ENCODE measurements at regions not wholly inside any gene's neighbourhood (a gene's known extent, or its start where the extent isn't known, plus 50 kb on each side); places are given as distances from the start of the nearest gene placed in this dataset.

DNA sequence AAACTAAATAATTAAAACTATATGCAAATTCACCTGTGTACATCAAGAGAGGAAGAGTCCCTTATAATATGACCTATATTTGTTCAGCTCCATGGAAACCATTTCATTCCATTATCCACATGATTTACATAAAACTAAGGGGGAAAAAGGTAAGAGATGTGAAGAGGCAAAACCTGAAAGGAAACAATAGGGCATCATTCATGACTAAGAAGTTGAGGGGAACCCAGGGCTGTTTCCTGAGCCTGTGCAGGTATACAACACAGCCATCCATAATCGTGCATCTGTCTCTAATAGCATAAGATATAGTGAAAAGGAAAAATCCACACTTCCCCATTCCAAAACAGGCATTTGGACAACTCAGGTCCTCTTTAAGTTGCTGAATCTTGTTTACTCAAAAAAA is 151.3 kb downstream of the NR4A2 start:
- TF ChIP-seq MYC (IDR thresholded peaks at IDR 0.05; ENCODE audit: low read depth, low read length) (no peak), MAX (IDR thresholded peaks at IDR 0.05; ENCODE audit: low read depth, low read length) (no peak), POLR2A (IDR thresholded peaks at IDR 0.05; ENCODE audit: extremely low read depth, insufficient read length) (no peak)
- TF ChIP-seq, protein P1, sequence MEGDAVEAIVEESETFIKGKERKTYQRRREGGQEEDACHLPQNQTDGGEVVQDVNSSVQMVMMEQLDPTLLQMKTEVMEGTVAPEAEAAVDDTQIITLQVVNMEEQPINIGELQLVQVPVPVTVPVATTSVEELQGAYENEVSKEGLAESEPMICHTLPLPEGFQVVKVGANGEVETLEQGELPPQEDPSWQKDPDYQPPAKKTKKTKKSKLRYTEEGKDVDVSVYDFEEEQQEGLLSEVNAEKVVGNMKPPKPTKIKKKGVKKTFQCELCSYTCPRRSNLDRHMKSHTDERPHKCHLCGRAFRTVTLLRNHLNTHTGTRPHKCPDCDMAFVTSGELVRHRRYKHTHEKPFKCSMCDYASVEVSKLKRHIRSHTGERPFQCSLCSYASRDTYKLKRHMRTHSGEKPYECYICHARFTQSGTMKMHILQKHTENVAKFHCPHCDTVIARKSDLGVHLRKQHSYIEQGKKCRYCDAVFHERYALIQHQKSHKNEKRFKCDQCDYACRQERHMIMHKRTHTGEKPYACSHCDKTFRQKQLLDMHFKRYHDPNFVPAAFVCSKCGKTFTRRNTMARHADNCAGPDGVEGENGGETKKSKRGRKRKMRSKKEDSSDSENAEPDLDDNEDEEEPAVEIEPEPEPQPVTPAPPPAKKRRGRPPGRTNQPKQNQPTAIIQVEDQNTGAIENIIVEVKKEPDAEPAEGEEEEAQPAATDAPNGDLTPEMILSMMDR (IDR thresholded peaks at IDR 0.05; ENCODE audit: low read depth, low read length), result no peak
- DNase-seq (ENCODE audit: low read depth), result no peak
- H3K4me3 ChIP-seq (ENCODE audit: low read depth, low read length), result no peak overlapping the region

- H3K4me3 ChIP-seq (ENCODE audit: low read depth, low read length), result no peak overlapping the region
- TF ChIP-seq MAX (IDR thresholded peaks at IDR 0.05; ENCODE audit: low read depth, low read length) (no peak), MYC (IDR thresholded peaks at IDR 0.05; ENCODE audit: low read depth, low read length) (no peak), POLR2A (IDR thresholded peaks at IDR 0.05; ENCODE audit: extremely low read depth, insufficient read length) (no peak)
- TF ChIP-seq, protein P1 (IDR thresholded peaks at IDR 0.05; ENCODE audit: low read depth, low read length), result no peak
- DNase-seq (ENCODE audit: low read depth), result no peak
These were observed 154.9 kb downstream of the NR4A2 start for GRCh38 chr2:156177654-156178053.

GRCh38 chr2:156175946-156176345 is 156.6 kb downstream of the NR4A2 start:
- DNase-seq (ENCODE audit: low read depth), result no peak
- TF ChIP-seq MYC (IDR thresholded peaks at IDR 0.05; ENCODE audit: low read depth, low read length), result no peak
- TF ChIP-seq POLR2A (IDR thresholded peaks at IDR 0.05; ENCODE audit: extremely low read depth, insufficient read length), result no peak
- TF ChIP-seq, protein P1 (IDR thresholded peaks at IDR 0.05; ENCODE audit: low read depth, low read length), result no peak
- no peak for TF ChIP-seq MAX (IDR thresholded peaks at IDR 0.05; ENCODE audit: low read depth, low read length)
- no peak overlapping the region for H3K4me3 ChIP-seq (ENCODE audit: low read depth, low read length)

GRCh38 chr2:156170929-156171328 is 161.6 kb downstream of the NR4A2 start:
- H3K4me3 ChIP-seq (ENCODE audit: low read depth, low read length), result no peak overlapping the region
- DNase-seq (ENCODE audit: low read depth), result no peak
- TF ChIP-seq POLR2A (IDR thresholded peaks at IDR 0.05; ENCODE audit: extremely low read depth, insufficient read length) (no peak), MAX (IDR thresholded peaks at IDR 0.05; ENCODE audit: low read depth, low read length) (no peak), MYC (IDR thresholded peaks at IDR 0.05; ENCODE audit: low read depth, low read length) (no peak)
- TF ChIP-seq, protein P1 (IDR thresholded peaks at IDR 0.05; ENCODE audit: low read depth, low read length), result no peak

GRCh38 chr2:156165742-156166141 is 166.8 kb downstream of the NR4A2 start:
- TF ChIP-seq POLR2A (IDR thresholded peaks at IDR 0.05; ENCODE audit: extremely low read depth, insufficient read length) (no peak), MYC (IDR thresholded peaks at IDR 0.05; ENCODE audit: low read depth, low read length) (no peak), MAX (IDR thresholded peaks at IDR 0.05; ENCODE audit: low read depth, low read length) (no peak)
- TF ChIP-seq, protein P1 (IDR thresholded peaks at IDR 0.05; ENCODE audit: low read depth, low read length), result no peak
- no peak for DNase-seq (ENCODE audit: low read depth)
- no peak overlapping the region for H3K4me3 ChIP-seq (ENCODE audit: low read depth, low read length)

Measured in NB4 (cell line).